ENCODE measurements at regions not wholly inside any gene's neighbourhood (a gene's known extent, or its start where the extent isn't known, plus 50 kb on each side); places are given as distances from the start of the nearest gene placed in this dataset.

GRCh38 chrX:42495139-42495538 lies 282.8 kb downstream of the PPP1R2C start:
- Histone ChIP-seq H3K27me3 (ENCODE audit: low read depth, low read length) (no peaks in the 10 kb centered on the region), H3K79me2 (ENCODE audit: low read length) (no peaks in the 10 kb centered on the region), H3K9me3 (ENCODE audit: insufficient read depth, low read length) (no peaks in the 10 kb centered on the region), H2AFZ (ENCODE audit: low read depth, low read length) (no peak overlapping the region), H3K27ac (ENCODE audit: low read length) (no peak overlapping the region), H4K20me1 (ENCODE audit: insufficient read depth, low read length) (no peaks in the 10 kb centered on the region), H3K9ac (ENCODE audit: low read length) (no peak overlapping the region), H3K4me1 (ENCODE audit: low read length) (peaks cover 5% of the 10 kb centered on the region), H3K4me3 (ENCODE audit: low read length) (no peak overlapping the region), H3K4me2 (ENCODE audit: low read length) (no peak overlapping the region), H3K36me3 (replicated peaks; ENCODE audit: low read depth, low read length) (no peaks in the 10 kb centered on the region)
- TF ChIP-seq EZH2phosphoT487 (IDR thresholded peaks at IDR 0.05; ENCODE audit: low read depth) (no peak), CTCF (IDR thresholded peaks at IDR 0.05; ENCODE audit: low read depth, low read length) (no peak)

GRCh38 chrX:42491137-42491907 lies 286.6 kb downstream of the PPP1R2C start:
- Histone ChIP-seq H3K9ac (ENCODE audit: low read length) (no peak overlapping the region), H4K20me1 (ENCODE audit: insufficient read depth, low read length) (no peaks in the 10 kb centered on the region), H3K36me3 (replicated peaks; ENCODE audit: low read depth, low read length) (no peaks in the 10 kb centered on the region), H3K4me3 (ENCODE audit: low read length) (no peak overlapping the region), H3K27me3 (ENCODE audit: low read depth, low read length) (no peaks in the 10 kb centered on the region), H3K79me2 (ENCODE audit: low read length) (no peaks in the 10 kb centered on the region), H3K9me3 (ENCODE audit: insufficient read depth, low read length) (no peaks in the 10 kb centered on the region), H3K4me1 (ENCODE audit: low read length) (peaks cover 5% of the 10 kb centered on the region), H3K27ac (ENCODE audit: low read length) (no peak overlapping the region), H2AFZ (ENCODE audit: low read depth, low read length) (no peak overlapping the region), H3K4me2 (ENCODE audit: low read length) (no peak overlapping the region)
- TF ChIP-seq CTCF (IDR thresholded peaks at IDR 0.05; ENCODE audit: low read depth, low read length) (no peak), EZH2phosphoT487 (IDR thresholded peaks at IDR 0.05; ENCODE audit: low read depth) (no peak)

GRCh38 chrX:42490111-42490510 lies 287.9 kb downstream of the PPP1R2C start:
- no peaks in the 10 kb centered on the region for H4K20me1 ChIP-seq (ENCODE audit: insufficient read depth, low read length)
- no peak overlapping the region for H3K9ac ChIP-seq (ENCODE audit: low read length)
- no peak overlapping the region for H3K4me3 ChIP-seq (ENCODE audit: low read length)
- no peaks in the 10 kb centered on the region for H3K79me2 ChIP-seq (ENCODE audit: low read length)
- peaks cover 5% of the 10 kb centered on the region for H3K4me1 ChIP-seq (ENCODE audit: low read length)
- H3K27ac ChIP-seq (ENCODE audit: low read length): no peak overlapping the region
- no peaks in the 10 kb centered on the region for H3K27me3 ChIP-seq (ENCODE audit: low read depth, low read length)
- no peak for TF ChIP-seq EZH2phosphoT487 (IDR thresholded peaks at IDR 0.05; ENCODE audit: low read depth)
- TF ChIP-seq CTCF (IDR thresholded peaks at IDR 0.05; ENCODE audit: low read depth, low read length): no peak
- H2AFZ ChIP-seq (ENCODE audit: low read depth, low read length): no peak overlapping the region
- no peaks in the 10 kb centered on the region for H3K36me3 ChIP-seq (replicated peaks; ENCODE audit: low read depth, low read length)
- no peaks in the 10 kb centered on the region for H3K9me3 ChIP-seq (ENCODE audit: insufficient read depth, low read length)
- no peak overlapping the region for H3K4me2 ChIP-seq (ENCODE audit: low read length)

- no peak overlapping the region for H3K4me2 ChIP-seq (ENCODE audit: low read length)
- H3K9ac ChIP-seq (ENCODE audit: low read length): no peak overlapping the region
- no peak overlapping the region for H3K4me3 ChIP-seq (ENCODE audit: low read length)
- H3K27me3 ChIP-seq (ENCODE audit: low read depth, low read length): no peaks in the 10 kb centered on the region
- H3K27ac ChIP-seq (ENCODE audit: low read length): no peak overlapping the region
- H4K20me1 ChIP-seq (ENCODE audit: insufficient read depth, low read length): no peaks in the 10 kb centered on the region
- no peaks in the 10 kb centered on the region for H3K9me3 ChIP-seq (ENCODE audit: insufficient read depth, low read length)
- TF ChIP-seq CTCF (IDR thresholded peaks at IDR 0.05; ENCODE audit: low read depth, low read length) (no peak), EZH2phosphoT487 (IDR thresholded peaks at IDR 0.05; ENCODE audit: low read depth) (no peak)
- H2AFZ ChIP-seq (ENCODE audit: low read depth, low read length): no peak overlapping the region
- no peaks in the 10 kb centered on the region for H3K79me2 ChIP-seq (ENCODE audit: low read length)
- no peaks in the 10 kb centered on the region for H3K36me3 ChIP-seq (replicated peaks; ENCODE audit: low read depth, low read length)
- no peaks in the 10 kb centered on the region for H3K4me1 ChIP-seq (ENCODE audit: low read length)
Measured at GRCh38 chrX:42485601-42486000, 292.4 kb downstream of the PPP1R2C start.

All from OCI-LY3 (cell line).